ENCODE measurements at regions not wholly inside any gene's neighbourhood (a gene's known extent, or its start where the extent isn't known, plus 50 kb on each side); places are given as distances from the start of the nearest gene placed in this dataset.

DNA sequence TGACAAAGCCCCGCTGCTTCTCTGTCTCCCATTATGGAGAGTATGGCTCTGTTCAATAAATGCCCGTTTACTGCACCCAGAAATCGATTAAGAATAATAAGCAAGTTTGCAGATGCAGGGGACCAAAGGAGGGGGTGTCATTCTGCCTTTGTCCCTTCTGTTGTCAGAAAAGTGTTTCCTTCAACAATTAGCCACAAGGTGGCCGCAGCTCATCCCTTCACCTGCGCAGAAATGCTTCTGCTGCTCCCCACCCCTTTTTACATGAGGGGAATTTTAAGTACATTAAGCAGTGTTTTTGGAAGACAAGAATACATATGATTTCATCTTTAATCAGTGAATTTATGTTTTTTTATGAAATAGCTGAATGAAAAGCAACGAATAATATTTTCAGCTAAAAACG is 175.6 kb upstream of the ARX start:
- TF ChIP-seq, protein P1, sequence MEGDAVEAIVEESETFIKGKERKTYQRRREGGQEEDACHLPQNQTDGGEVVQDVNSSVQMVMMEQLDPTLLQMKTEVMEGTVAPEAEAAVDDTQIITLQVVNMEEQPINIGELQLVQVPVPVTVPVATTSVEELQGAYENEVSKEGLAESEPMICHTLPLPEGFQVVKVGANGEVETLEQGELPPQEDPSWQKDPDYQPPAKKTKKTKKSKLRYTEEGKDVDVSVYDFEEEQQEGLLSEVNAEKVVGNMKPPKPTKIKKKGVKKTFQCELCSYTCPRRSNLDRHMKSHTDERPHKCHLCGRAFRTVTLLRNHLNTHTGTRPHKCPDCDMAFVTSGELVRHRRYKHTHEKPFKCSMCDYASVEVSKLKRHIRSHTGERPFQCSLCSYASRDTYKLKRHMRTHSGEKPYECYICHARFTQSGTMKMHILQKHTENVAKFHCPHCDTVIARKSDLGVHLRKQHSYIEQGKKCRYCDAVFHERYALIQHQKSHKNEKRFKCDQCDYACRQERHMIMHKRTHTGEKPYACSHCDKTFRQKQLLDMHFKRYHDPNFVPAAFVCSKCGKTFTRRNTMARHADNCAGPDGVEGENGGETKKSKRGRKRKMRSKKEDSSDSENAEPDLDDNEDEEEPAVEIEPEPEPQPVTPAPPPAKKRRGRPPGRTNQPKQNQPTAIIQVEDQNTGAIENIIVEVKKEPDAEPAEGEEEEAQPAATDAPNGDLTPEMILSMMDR (tag by site-specific recombination; IDR thresholded peaks at IDR 0.05): no peak
- no peak for TF ChIP-seq ZBTB7A (tag by site-specific recombination; IDR thresholded peaks at IDR 0.05; ENCODE audit: low read depth)
- TF ChIP-seq ZNF302 (tag by site-specific recombination; IDR thresholded peaks at IDR 0.05; ENCODE audit: low read depth): no peak
- TF ChIP-seq PRDM10 (tag by site-specific recombination; IDR thresholded peaks at IDR 0.05): no peak
- no peak for TF ChIP-seq OSR2 (tag by site-specific recombination; IDR thresholded peaks at IDR 0.05)
- no peak for TF ChIP-seq ZNF274 (IDR thresholded peaks at IDR 0.05; ENCODE audit: low read length)
- TF ChIP-seq ZNF274 (tag by site-specific recombination; IDR thresholded peaks at IDR 0.05; ENCODE audit: borderline replicate concordance): no peak
- no peak for TF ChIP-seq ZNF701 (tag by site-specific recombination; IDR thresholded peaks at IDR 0.05)
- TF ChIP-seq KLF16 (tag by site-specific recombination; IDR thresholded peaks at IDR 0.05): no peak
- TF ChIP-seq ZNF366 (tag by site-specific recombination; conservative IDR thresholded peaks at IDR 0.05): no peak
- TF ChIP-seq ZNF692 (tag by site-specific recombination; IDR thresholded peaks at IDR 0.05): no peak
